AG04450 (cell line): ENCODE measurements at regions not wholly inside any gene's neighbourhood (a gene's known extent, or its start where the extent isn't known, plus 50 kb on each side); places are given as distances from the start of the nearest gene placed in this dataset.

ENCODE experiments used
- CTCF ChIA-PET: fragments of 300-600, 350-600 bp; formaldehyde crosslinking; extraction: SDS; loops from one replicate; lab custom pipeline; 2022; ENCODE audit warnings: antibody characterized with exemption, inconsistent platforms; lab: Charles Lee
- POLR2A ChIA-PET: fragments of 350-600 bp; formaldehyde crosslinking; extraction: SDS; loops from one replicate; lab custom pipeline; 2021; ENCODE audit warnings: antibody characterized with exemption, inconsistent platforms; lab: Yijun Ruan, JAX
- DNase-seq: peaks from one replicate; pipeline ENCODE4 v3.0.0-alpha.2; 2011; ENCODE audit warnings: low read depth, low spot score
- H3K27ac ChIP-seq: one replicate; pipeline ENCODE4 v1.5.1; 2012; ENCODE audit warnings: low read depth, low read length, control low read depth
- H3K27me3 ChIP-seq: one replicate; pipeline ENCODE4 v1.6.0; 2012; ENCODE audit warnings: low read length; ENCODE audit not compliant: control insufficient read depth, insufficient read depth
- H3K4me3 ChIP-seq: 2 replicates; pipeline ENCODE4 v1.5.1; 2011; ENCODE audit warnings: mild to moderate bottlenecking, low read depth, low read length, control low read depth
- H3K9me3 ChIP-seq: 2 replicates; pipeline ENCODE4 v1.5.1; 2012; ENCODE audit warnings: low read length; ENCODE audit not compliant: control insufficient read depth, insufficient read depth
- CTCF ChIP-seq: IDR thresholded peaks from 2 replicates; pipeline ENCODE4 v1.5.1; 2011; ENCODE audit warnings: low read depth, low read length, control low read depth, inconsistent platforms

DNA sequence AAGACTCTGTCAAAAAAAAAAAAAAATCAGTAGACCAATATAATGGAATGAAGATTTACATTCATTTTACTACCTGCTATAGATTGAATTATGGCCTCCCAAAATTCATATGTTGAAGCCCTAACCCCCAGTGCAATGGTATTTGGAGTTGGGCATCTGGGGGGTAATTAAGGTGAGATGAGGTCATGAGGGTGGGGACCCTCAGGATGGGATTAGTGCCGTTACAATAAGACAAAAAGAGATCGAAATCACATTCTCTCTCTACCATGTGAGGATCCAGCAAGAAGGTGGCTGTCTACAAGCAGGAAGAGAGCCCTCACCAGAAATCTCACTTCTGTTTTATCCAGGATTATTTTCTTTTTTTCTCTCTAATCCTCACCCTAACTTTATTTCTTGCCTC lies 100.6 kb upstream of the LOC128125822 start:
- H3K27me3 ChIP-seq, result no peaks in the 10 kb centered on the region
- H3K4me3 ChIP-seq, result no peak overlapping the region
- no peaks in the 10 kb centered on the region for H3K9me3 ChIP-seq
- no peak for TF ChIP-seq CTCF
- ChIA-PET CTCF (interaction anchor here (0.6 kb wide), 1 partner anchor 110 kb away, joined by 3 read pairs; no protein-coding TSS in a partner anchor), POLR2A (no interaction called here)
- DNase-seq, result no peak
- no peak overlapping the region for H3K27ac ChIP-seq

DNA sequence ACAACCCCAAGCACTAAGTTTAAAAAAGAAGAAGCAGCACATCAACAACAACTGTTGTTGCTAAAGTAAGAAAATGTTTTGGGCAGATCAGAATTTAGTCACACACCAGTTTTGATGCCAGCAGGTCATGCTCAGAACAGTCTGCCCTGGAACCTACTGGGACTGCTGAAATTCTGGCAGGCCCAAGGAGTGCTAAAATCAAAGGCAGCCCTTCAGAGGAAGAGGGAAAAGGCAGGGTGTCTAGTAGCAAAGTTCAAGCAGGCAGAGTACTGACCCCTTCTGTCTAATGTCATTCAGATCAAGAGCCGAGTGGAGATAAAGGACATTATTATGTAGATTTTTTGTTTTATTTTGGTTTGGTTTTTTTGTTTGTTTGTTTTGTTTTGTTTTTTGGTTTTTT lies 96.6 kb upstream of the LOC128125822 start:
- DNase-seq, result no peak
- Histone ChIP-seq H3K27me3 (no peaks in the 10 kb centered on the region), H3K27ac (no peak overlapping the region), H3K4me3 (no peak overlapping the region), H3K9me3 (no peaks in the 10 kb centered on the region)
- no peak for TF ChIP-seq CTCF
- CTCF ChIA-PET, result no interaction called here
- POLR2A ChIA-PET, result no interaction called here

- CTCF ChIA-PET, result no interaction called here
- no peaks in the 10 kb centered on the region for H3K9me3 ChIP-seq
- H3K27me3 ChIP-seq, result no peaks in the 10 kb centered on the region
- no peak overlapping the region for H3K27ac ChIP-seq
- POLR2A ChIA-PET, result no interaction called here
- no peak overlapping the region for H3K4me3 ChIP-seq
- TF ChIP-seq CTCF, result no peak
- DNase-seq, result no peak
Observed at GRCh38 chr6:63476302-63476701, 96.0 kb upstream of the LOC128125822 start.

DNA sequence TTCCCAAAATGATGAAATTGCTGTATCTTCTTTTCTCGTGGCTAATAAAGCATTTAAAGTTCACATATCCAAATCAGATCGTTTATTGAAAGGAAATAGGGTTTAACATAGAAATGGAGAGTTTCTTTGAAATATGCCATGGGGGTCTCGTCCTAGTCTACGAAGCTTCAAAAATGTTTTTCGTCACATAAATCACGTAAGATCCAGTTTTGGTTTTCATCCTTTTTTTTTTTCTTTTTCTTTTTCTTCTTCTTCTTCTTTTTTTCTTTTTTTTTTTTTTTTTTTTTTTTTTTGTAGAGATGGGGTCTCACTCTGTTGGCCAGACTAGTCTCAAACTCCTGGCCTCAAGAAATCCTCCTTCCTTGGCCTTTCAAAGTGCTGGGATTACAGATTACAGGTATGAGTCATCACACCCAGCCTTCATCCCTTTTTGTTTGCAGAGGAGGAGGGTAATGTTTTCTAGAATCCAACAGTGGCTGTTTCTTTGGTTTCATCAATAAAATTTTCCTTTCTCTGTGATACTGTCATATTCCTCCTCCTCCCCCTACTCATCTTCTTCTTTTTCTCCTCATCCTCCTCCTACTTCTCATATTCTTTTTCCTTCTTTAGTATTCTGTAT lies 94.7 kb upstream of the LOC128125822 start:
- DNase-seq, result no peak
- Histone ChIP-seq H3K9me3 (no peaks in the 10 kb centered on the region), H3K4me3 (no peak overlapping the region), H3K27ac (no peak overlapping the region), H3K27me3 (no peaks in the 10 kb centered on the region)
- no peak for TF ChIP-seq CTCF
- POLR2A ChIA-PET, result no interaction called here
- CTCF ChIA-PET, result no interaction called here

- ChIA-PET CTCF (interaction anchor here (0.6 kb wide), 1 partner anchor 1678 kb away, joined by 3 read pairs; no protein-coding TSS in a partner anchor), POLR2A (no interaction called here)
- no peak for DNase-seq
- no peak for TF ChIP-seq CTCF
- no peak overlapping the region for H3K27ac ChIP-seq
- H3K9me3 ChIP-seq, result no peaks in the 10 kb centered on the region
- H3K4me3 ChIP-seq, result no peak overlapping the region
- no peaks in the 10 kb centered on the region for H3K27me3 ChIP-seq
Observed at GRCh38 chr6:63478734-63479133, 93.5 kb upstream of the LOC128125822 start.
